ENCODE measurements at regions not wholly inside any gene's neighbourhood (a gene's known extent, or its start where the extent isn't known, plus 50 kb on each side); places are given as distances from the start of the nearest gene placed in this dataset.

GRCh38 chr10:76681153-76681552, 956.5 kb downstream of the KCNMA1 start:
- Mint-ChIP-seq H3K9me3 (no peaks in the 10 kb centered on the region), H3K27me3 (ENCODE audit: low read depth in 2 of 2) (peaks cover 0 to 4% of the 10 kb centered on the region in 2 donors), H3K27ac (no peak overlapping the region), H3K4me3 (no peak overlapping the region), H3K4me1 (no peaks in the 10 kb centered on the region), H3K36me3 (no peaks in the 10 kb centered on the region)
- Histone ChIP-seq H3K9me3 (ENCODE audit: control insufficient read depth, insufficient read depth, low read length) (no peaks in the 10 kb centered on the region), H3K4me1 (ENCODE audit: control insufficient read depth, insufficient read depth, low read length) (no peaks in the 10 kb centered on the region), H3K36me3 (ENCODE audit: control insufficient read depth, insufficient read depth, low read length) (no peaks in the 10 kb centered on the region), H3K4me3 (ENCODE audit: low read length) (no peak overlapping the region), H3K27me3 (ENCODE audit: control insufficient read depth, insufficient read depth, low read length) (no peaks in the 10 kb centered on the region), H3K27ac (ENCODE audit: low read length) (no peak overlapping the region)
- TF ChIP-seq CTCF (IDR thresholded peaks at IDR 0.05), result no peak
- ATAC-seq, result no peak
- intact Hi-C loops (cut with micrococcal nuclease), result no loop called here
- DNase-seq, result no peak
- WGBS (ENCODE audit: insufficient coverage), result no CpG with 5 or more reads among the region's 1 CpG

GRCh38 chr10:76679030-76679429, 958.6 kb downstream of the KCNMA1 start:
- no peaks in the 10 kb centered on the region for H3K36me3 ChIP-seq (ENCODE audit: control insufficient read depth, insufficient read depth, low read length)
- no peak for ATAC-seq
- DNase-seq, result no peak
- no peak for TF ChIP-seq CTCF (IDR thresholded peaks at IDR 0.05)
- no peaks in the 10 kb centered on the region for H3K4me1 ChIP-seq (ENCODE audit: control insufficient read depth, insufficient read depth, low read length)
- no peaks in the 10 kb centered on the region for H3K4me1 Mint-ChIP-seq
- no peaks in the 10 kb centered on the region for H3K36me3 Mint-ChIP-seq
- intact Hi-C loops (cut with micrococcal nuclease), result no loop called here
- H3K27me3 ChIP-seq (ENCODE audit: control insufficient read depth, insufficient read depth, low read length), result no peaks in the 10 kb centered on the region
- no peak overlapping the region for H3K4me3 ChIP-seq (ENCODE audit: low read length)
- no peak overlapping the region for H3K4me3 Mint-ChIP-seq
- H3K9me3 Mint-ChIP-seq, result no peaks in the 10 kb centered on the region
- WGBS (ENCODE audit: insufficient coverage), result 77% methylated on average over 2 of the region's 2 CpGs
- H3K27ac ChIP-seq (ENCODE audit: low read length), result no peak overlapping the region
- peaks cover 0 to 4% of the 10 kb centered on the region in 2 donors for H3K27me3 Mint-ChIP-seq (ENCODE audit: low read depth in 2 of 2)
- no peak overlapping the region for H3K27ac Mint-ChIP-seq
- no peaks in the 10 kb centered on the region for H3K9me3 ChIP-seq (ENCODE audit: control insufficient read depth, insufficient read depth, low read length)

- no peaks in the 10 kb centered on the region for H3K36me3 Mint-ChIP-seq
- WGBS (ENCODE audit: insufficient coverage), result 92% methylated on average over 4 of the region's 4 CpGs
- no peak overlapping the region for H3K27ac Mint-ChIP-seq
- DNase-seq (no peak), ATAC-seq (no peak)
- Histone ChIP-seq H3K36me3 (ENCODE audit: control insufficient read depth, insufficient read depth, low read length) (no peaks in the 10 kb centered on the region), H3K4me1 (ENCODE audit: control insufficient read depth, insufficient read depth, low read length) (no peaks in the 10 kb centered on the region), H3K27me3 (ENCODE audit: control insufficient read depth, insufficient read depth, low read length) (no peaks in the 10 kb centered on the region), H3K4me3 (ENCODE audit: low read length) (no peak overlapping the region), H3K9me3 (ENCODE audit: control insufficient read depth, insufficient read depth, low read length) (no peaks in the 10 kb centered on the region), H3K27ac (ENCODE audit: low read length) (no peak overlapping the region)
- H3K4me3 Mint-ChIP-seq, result no peak overlapping the region
- no peaks in the 10 kb centered on the region for H3K4me1 Mint-ChIP-seq
- no peak for TF ChIP-seq CTCF (IDR thresholded peaks at IDR 0.05)
- intact Hi-C loops (cut with micrococcal nuclease), result no loop called here
- H3K27me3 Mint-ChIP-seq (ENCODE audit: low read depth in 2 of 2), result peaks cover 0 to 4% of the 10 kb centered on the region in 2 donors
- no peaks in the 10 kb centered on the region for H3K9me3 Mint-ChIP-seq
Observed at GRCh38 chr10:76675951-76676587, 961.5 kb downstream of the KCNMA1 start.

GRCh38 chr10:76675561-76675950, 962.1 kb downstream of the KCNMA1 start:
- Histone ChIP-seq H3K27me3 (ENCODE audit: control insufficient read depth, insufficient read depth, low read length) (no peaks in the 10 kb centered on the region), H3K9me3 (ENCODE audit: control insufficient read depth, insufficient read depth, low read length) (no peaks in the 10 kb centered on the region), H3K36me3 (ENCODE audit: control insufficient read depth, insufficient read depth, low read length) (no peaks in the 10 kb centered on the region), H3K4me1 (ENCODE audit: control insufficient read depth, insufficient read depth, low read length) (no peaks in the 10 kb centered on the region), H3K27ac (ENCODE audit: low read length) (no peak overlapping the region), H3K4me3 (ENCODE audit: low read length) (no peak overlapping the region)
- TF ChIP-seq CTCF (IDR thresholded peaks at IDR 0.05), result no peak
- Mint-ChIP-seq H3K4me3 (no peak overlapping the region), H3K9me3 (no peaks in the 10 kb centered on the region), H3K27me3 (ENCODE audit: low read depth in 2 of 2) (peaks cover 0 to 4% of the 10 kb centered on the region in 2 donors), H3K36me3 (no peaks in the 10 kb centered on the region), H3K27ac (no peak overlapping the region), H3K4me1 (no peaks in the 10 kb centered on the region)
- DNase-seq (no peak), ATAC-seq (no peak)
- intact Hi-C loops (cut with micrococcal nuclease), result no loop called here
- WGBS (ENCODE audit: insufficient coverage), result 72% methylated on average over 2 of the region's 3 CpGs
